ENCODE measurements at regions not wholly inside any gene's neighbourhood (a gene's known extent, or its start where the extent isn't known, plus 50 kb on each side); places are given as distances from the start of the nearest gene placed in this dataset.

- Histone ChIP-seq H3K27me3 (no peaks in the 10 kb centered on the region), H3K4me1 (no peaks in the 10 kb centered on the region), H3K4me3 (no peak overlapping the region), H3K9me3 (no peaks in the 10 kb centered on the region), H3K27ac (no peak overlapping the region), H3K36me3 (ENCODE audit: low read depth, missing control alignments) (no peaks in the 10 kb centered on the region)
- no peak for DNase-seq
- 88 to 92% methylated on average over 2 of the region's 2 CpGs for WGBS, 2 donors
- TF ChIP-seq, protein P1, sequence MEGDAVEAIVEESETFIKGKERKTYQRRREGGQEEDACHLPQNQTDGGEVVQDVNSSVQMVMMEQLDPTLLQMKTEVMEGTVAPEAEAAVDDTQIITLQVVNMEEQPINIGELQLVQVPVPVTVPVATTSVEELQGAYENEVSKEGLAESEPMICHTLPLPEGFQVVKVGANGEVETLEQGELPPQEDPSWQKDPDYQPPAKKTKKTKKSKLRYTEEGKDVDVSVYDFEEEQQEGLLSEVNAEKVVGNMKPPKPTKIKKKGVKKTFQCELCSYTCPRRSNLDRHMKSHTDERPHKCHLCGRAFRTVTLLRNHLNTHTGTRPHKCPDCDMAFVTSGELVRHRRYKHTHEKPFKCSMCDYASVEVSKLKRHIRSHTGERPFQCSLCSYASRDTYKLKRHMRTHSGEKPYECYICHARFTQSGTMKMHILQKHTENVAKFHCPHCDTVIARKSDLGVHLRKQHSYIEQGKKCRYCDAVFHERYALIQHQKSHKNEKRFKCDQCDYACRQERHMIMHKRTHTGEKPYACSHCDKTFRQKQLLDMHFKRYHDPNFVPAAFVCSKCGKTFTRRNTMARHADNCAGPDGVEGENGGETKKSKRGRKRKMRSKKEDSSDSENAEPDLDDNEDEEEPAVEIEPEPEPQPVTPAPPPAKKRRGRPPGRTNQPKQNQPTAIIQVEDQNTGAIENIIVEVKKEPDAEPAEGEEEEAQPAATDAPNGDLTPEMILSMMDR (IDR thresholded peaks at IDR 0.05) = no peak
- no peak for TF ChIP-seq POLR2A (IDR thresholded peaks at IDR 0.05)
- intact Hi-C loops (cut with DNase I; ENCODE audit: low total_unique reads) = no loop called here
Measured at GRCh38 chr3:15926871-15927270, 129.1 kb upstream of the ANKRD28 start.

DNA sequence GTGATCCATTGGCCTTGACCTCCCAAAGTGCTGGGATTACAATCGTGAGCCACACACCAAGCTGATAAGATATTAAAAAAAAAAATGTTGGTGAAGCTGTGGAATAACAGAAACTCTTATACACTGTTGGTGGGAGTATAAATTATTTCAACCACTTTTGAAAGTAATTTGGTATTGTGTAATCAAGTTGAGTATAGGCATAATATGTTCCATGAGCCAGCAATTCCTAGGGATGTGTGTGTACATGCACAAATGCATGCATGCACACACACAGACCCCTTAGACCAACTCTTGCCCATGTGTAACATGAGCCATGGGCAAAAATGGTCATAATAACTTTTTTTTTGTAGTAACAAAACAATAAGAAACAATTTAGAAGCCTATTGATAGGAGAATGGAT, 130.2 kb upstream of the ANKRD28 start:
- Histone ChIP-seq H3K4me1 (peaks cover 5% of the 10 kb centered on the region), H3K4me3 (no peak overlapping the region), H3K9me3 (no peaks in the 10 kb centered on the region), H3K36me3 (ENCODE audit: low read depth, missing control alignments) (no peaks in the 10 kb centered on the region), H3K27me3 (no peaks in the 10 kb centered on the region), H3K27ac (no peak overlapping the region)
- intact Hi-C loops (cut with DNase I; ENCODE audit: low total_unique reads) = no loop called here
- 52 to 69% methylated on average over 1 of the region's 1 CpG for WGBS, 2 donors
- no peak for DNase-seq
- TF ChIP-seq POLR2A (IDR thresholded peaks at IDR 0.05) = no peak
- TF ChIP-seq, protein P1 (IDR thresholded peaks at IDR 0.05) = no peak

GRCh38 chr3:15929944-15930571, 132.3 kb upstream of the ANKRD28 start:
- Histone ChIP-seq H3K4me3 (no peak overlapping the region), H3K27me3 (no peaks in the 10 kb centered on the region), H3K4me1 (peaks cover 8% of the 10 kb centered on the region), H3K27ac (no peak overlapping the region), H3K9me3 (no peaks in the 10 kb centered on the region), H3K36me3 (ENCODE audit: low read depth, missing control alignments) (no peaks in the 10 kb centered on the region)
- 81 to 85% methylated on average over 4 of the region's 4 CpGs for WGBS, 2 donors
- DNase-seq = no peak
- TF ChIP-seq POLR2A (IDR thresholded peaks at IDR 0.05) = no peak
- TF ChIP-seq, protein P1 (IDR thresholded peaks at IDR 0.05) = no peak
- intact Hi-C loops (cut with DNase I; ENCODE audit: low total_unique reads) = no loop called here

GRCh38 chr3:15932348-15933300, 134.8 kb upstream of the ANKRD28 start:
- Histone ChIP-seq H3K4me1 (peaks cover 8% of the 10 kb centered on the region), H3K9me3 (no peaks in the 10 kb centered on the region), H3K27me3 (no peaks in the 10 kb centered on the region), H3K27ac (peak overlapping the region in 1 of 2 donors; percentile 40), H3K4me3 (no peak overlapping the region), H3K36me3 (ENCODE audit: low read depth, missing control alignments) (no peaks in the 10 kb centered on the region)
- DNase-seq = no peak
- WGBS, 2 donors = 59 to 60% methylated on average over 7 of the region's 7 CpGs
- TF ChIP-seq, protein P1 (IDR thresholded peaks at IDR 0.05) = no peak
- intact Hi-C loops (cut with DNase I; ENCODE audit: low total_unique reads) = no loop called here
